ENCODE measurements at regions not wholly inside any gene's neighbourhood (a gene's known extent, or its start where the extent isn't known, plus 50 kb on each side); places are given as distances from the start of the nearest gene placed in this dataset.
A peak's percentile ranks its signal among the peaks of the same experiment; 100 is the strongest.

DNA sequence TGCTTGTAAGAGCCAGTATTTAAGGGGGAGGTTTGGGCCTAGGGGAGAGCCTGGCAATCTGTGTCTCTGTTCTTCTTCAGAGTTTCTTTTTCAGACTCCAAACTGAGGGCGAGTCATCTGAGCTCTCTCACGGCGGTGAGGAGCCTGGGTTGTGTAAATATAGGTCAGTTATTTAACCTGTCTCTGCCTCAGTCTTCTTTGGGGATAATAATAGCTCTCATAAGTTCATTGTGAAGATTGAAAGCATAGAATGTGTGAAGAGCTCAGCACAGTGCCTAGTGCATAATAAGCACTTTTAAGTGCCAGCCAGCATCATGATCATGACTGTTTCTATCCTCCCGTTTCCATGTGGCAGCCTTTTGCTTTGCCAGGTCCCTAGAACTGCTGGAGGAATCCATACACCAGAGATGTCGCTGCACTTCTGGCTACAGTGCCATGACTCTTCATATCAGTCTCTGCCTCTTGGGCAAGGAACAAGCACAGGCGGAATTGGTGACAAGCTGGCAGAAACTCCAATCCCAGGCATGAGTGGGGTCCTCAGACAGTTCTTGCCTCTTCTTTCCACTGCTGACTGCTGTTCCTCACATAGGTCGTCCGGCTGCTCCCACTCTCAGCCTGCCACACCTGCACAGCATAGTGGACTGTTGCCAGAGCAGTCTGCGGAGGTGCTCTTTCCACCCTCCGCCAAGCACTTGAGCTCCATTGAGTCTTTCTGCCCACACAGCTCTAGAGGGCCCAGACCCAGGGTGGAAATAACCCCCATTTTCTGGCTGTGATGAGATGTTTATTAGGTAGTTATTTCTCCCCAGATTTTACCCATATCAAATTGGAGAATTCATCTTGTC is 103.7 kb upstream of the MAML3 start:
- ATAC-seq: no peak
- 69 to 70% methylated on average over 9 to 10 of the region's 10 CpGs for WGBS, 2 donors (ENCODE audit: low coverage in 1 of 2)
- Histone ChIP-seq H3K27me3 (no peaks in the 10 kb centered on the region), H3K36me3 (no peaks in the 10 kb centered on the region), H3K4me3 (no peak overlapping the region), H3K4me1 (peaks cover 0 to 22% (median 6%) of the 10 kb centered on the region in 3 donors), H3K9me3 (no peaks in the 10 kb centered on the region), H3K27ac (peak overlapping the region in 3 of 4 donors; percentile 26 to 64 (median 49))
- TF ChIP-seq POLR2A (IDR thresholded peaks at IDR 0.05): no peak
- TF ChIP-seq CTCF (IDR thresholded peaks at IDR 0.05): no peak
- no peak for TF ChIP-seq POLR2AphosphoS5 (IDR thresholded peaks at IDR 0.05)
- no peak for TF ChIP-seq EP300 (IDR thresholded peaks at IDR 0.05)

GRCh38 chr4:140256941-140257340 is 103.0 kb upstream of the MAML3 start:
- Histone ChIP-seq H3K27me3 (no peaks in the 10 kb centered on the region), H3K4me3 (no peak overlapping the region), H3K36me3 (no peaks in the 10 kb centered on the region), H3K27ac (peak overlapping the region in 3 of 4 donors; percentile 26 to 64 (median 49)), H3K4me1 (peaks cover 0 to 30% (median 6%) of the 10 kb centered on the region in 3 donors), H3K9me3 (no peaks in the 10 kb centered on the region)
- no peak for ATAC-seq
- TF ChIP-seq EP300 (IDR thresholded peaks at IDR 0.05): no peak
- TF ChIP-seq POLR2A (IDR thresholded peaks at IDR 0.05): no peak
- TF ChIP-seq CTCF (IDR thresholded peaks at IDR 0.05): no peak
- no peak for TF ChIP-seq POLR2AphosphoS5 (IDR thresholded peaks at IDR 0.05)
- WGBS, 2 donors (ENCODE audit: low coverage in 1 of 2): 23 to 41% methylated on average over 2 of the region's 2 CpGs

GRCh38 chr4:140256335-140256734 is 102.4 kb upstream of the MAML3 start:
- H3K9me3 ChIP-seq: no peaks in the 10 kb centered on the region
- H3K36me3 ChIP-seq: no peaks in the 10 kb centered on the region
- ATAC-seq: no peak
- peak overlapping the region in 1 of 4 donors; percentile 64 for H3K27ac ChIP-seq
- peak; percentile 70 for TF ChIP-seq POLR2AphosphoS5 (IDR thresholded peaks at IDR 0.05)
- no peak for TF ChIP-seq EP300 (IDR thresholded peaks at IDR 0.05)
- 56% methylated on average over 2 of the region's 2 CpGs; no CpG with 5 or more reads in 1 of the 2 donors for WGBS, 2 donors (ENCODE audit: low coverage in 1 of 2)
- peaks cover 0 to 36% (median 6%) of the 10 kb centered on the region in 3 donors for H3K4me1 ChIP-seq
- no peaks in the 10 kb centered on the region for H3K27me3 ChIP-seq
- no peak overlapping the region for H3K4me3 ChIP-seq

DNA sequence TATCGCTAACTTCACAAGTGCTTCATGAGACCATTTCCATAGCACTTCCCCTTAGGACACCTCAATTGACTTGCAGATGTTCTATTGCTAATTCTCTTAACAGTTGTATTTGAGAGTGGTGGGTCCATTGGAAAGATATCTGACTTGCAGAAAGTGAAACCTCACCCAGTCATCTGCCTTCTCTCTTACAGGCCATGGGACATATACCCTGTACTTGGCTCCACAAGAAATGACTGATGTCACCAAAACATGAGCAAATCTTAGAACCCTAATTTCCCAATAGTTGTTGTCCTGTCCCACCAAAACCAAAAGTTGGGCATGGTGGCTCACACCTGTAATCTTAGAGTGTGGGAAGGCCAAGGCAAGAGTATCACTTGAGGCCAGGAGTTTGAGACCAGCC is 101.9 kb upstream of the MAML3 start:
- Histone ChIP-seq H3K27ac (no peak overlapping the region), H3K27me3 (no peaks in the 10 kb centered on the region), H3K36me3 (no peaks in the 10 kb centered on the region), H3K4me3 (no peak overlapping the region), H3K4me1 (peaks cover 0 to 40% (median 6%) of the 10 kb centered on the region in 3 donors), H3K9me3 (no peaks in the 10 kb centered on the region)
- no peak for ATAC-seq
- WGBS, 2 donors (ENCODE audit: low coverage in 1 of 2): 83 to 100% methylated on average over 1 of the region's 1 CpG
- TF ChIP-seq POLR2AphosphoS5 (IDR thresholded peaks at IDR 0.05) (no peak), EP300 (IDR thresholded peaks at IDR 0.05) (no peak), POLR2A (IDR thresholded peaks at IDR 0.05) (no peak), CTCF (IDR thresholded peaks at IDR 0.05) (no peak)

GRCh38 chr4:140255467-140255866 is 101.5 kb upstream of the MAML3 start:
- H3K4me1 ChIP-seq: peaks cover 0 to 44% (median 6%) of the 10 kb centered on the region in 3 donors
- no peak for ATAC-seq
- H3K9me3 ChIP-seq: no peaks in the 10 kb centered on the region
- H3K27ac ChIP-seq: no peak overlapping the region
- no peak overlapping the region for H3K4me3 ChIP-seq
- 75 to 77% methylated on average over 3 to 5 of the region's 5 CpGs for WGBS, 2 donors (ENCODE audit: low coverage in 1 of 2)
- no peaks in the 10 kb centered on the region for H3K27me3 ChIP-seq
- TF ChIP-seq CTCF (IDR thresholded peaks at IDR 0.05) (no peak), EP300 (IDR thresholded peaks at IDR 0.05) (no peak), POLR2AphosphoS5 (IDR thresholded peaks at IDR 0.05) (no peak), POLR2A (IDR thresholded peaks at IDR 0.05) (no peak)
- no peaks in the 10 kb centered on the region for H3K36me3 ChIP-seq
